ENCODE measurements at regions not wholly inside any gene's neighbourhood (a gene's known extent, or its start where the extent isn't known, plus 50 kb on each side); places are given as distances from the start of the nearest gene placed in this dataset.

DNA sequence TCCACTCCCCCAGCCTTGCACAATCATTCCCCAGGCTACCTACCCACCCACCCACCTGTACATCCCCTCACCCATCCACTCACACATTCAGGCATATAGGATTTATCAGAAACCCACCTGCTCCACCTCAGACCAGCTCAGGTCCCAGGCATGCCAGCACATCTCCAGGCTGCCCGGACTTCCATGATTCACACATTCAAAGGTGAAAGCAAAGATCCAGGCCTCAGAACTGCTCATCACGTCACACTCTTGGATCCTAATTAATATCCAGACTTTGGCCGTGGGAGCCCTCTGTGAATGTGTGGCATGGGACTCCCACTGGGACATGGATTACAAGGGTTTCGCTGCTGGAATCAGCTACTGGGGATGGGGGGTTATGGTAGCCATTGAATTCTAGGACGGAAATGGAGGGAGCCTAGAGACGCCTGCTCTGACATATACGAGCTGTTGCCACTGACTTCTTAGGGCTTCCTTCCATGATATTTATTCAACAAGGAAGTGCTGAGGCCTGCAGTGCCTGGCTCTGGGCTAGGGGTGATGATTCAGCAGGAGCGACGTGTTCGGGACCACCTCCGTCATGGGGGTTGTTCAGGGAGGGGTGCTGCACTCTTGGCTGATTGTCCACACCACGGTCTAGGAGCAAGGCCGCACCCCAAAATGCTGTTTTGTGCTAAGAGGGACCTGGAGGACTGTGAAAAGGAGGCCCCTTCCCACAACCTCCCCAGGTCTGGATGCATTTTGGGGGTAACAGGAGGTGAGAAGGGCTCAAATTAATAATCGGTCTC, 56.9 kb upstream of the ADRA2C start:
- Histone ChIP-seq H3K36me3 (no peaks in the 10 kb centered on the region), H3K9me3 (no peaks in the 10 kb centered on the region), H3K27me3 (no peaks in the 10 kb centered on the region), H3K27ac (no peak overlapping the region), H3K4me3 (no peak overlapping the region), H3K4me1 (no peaks in the 10 kb centered on the region), H3K9ac (ENCODE audit: low read depth in 2 of 2, low read length in 2 of 2) (no peak overlapping the region)
- TF ChIP-seq, protein P1, sequence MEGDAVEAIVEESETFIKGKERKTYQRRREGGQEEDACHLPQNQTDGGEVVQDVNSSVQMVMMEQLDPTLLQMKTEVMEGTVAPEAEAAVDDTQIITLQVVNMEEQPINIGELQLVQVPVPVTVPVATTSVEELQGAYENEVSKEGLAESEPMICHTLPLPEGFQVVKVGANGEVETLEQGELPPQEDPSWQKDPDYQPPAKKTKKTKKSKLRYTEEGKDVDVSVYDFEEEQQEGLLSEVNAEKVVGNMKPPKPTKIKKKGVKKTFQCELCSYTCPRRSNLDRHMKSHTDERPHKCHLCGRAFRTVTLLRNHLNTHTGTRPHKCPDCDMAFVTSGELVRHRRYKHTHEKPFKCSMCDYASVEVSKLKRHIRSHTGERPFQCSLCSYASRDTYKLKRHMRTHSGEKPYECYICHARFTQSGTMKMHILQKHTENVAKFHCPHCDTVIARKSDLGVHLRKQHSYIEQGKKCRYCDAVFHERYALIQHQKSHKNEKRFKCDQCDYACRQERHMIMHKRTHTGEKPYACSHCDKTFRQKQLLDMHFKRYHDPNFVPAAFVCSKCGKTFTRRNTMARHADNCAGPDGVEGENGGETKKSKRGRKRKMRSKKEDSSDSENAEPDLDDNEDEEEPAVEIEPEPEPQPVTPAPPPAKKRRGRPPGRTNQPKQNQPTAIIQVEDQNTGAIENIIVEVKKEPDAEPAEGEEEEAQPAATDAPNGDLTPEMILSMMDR (IDR thresholded peaks at IDR 0.05): no peak
- intact Hi-C loops (cut with DNase I): no loop called here
- DNase-seq: no peak

DNA sequence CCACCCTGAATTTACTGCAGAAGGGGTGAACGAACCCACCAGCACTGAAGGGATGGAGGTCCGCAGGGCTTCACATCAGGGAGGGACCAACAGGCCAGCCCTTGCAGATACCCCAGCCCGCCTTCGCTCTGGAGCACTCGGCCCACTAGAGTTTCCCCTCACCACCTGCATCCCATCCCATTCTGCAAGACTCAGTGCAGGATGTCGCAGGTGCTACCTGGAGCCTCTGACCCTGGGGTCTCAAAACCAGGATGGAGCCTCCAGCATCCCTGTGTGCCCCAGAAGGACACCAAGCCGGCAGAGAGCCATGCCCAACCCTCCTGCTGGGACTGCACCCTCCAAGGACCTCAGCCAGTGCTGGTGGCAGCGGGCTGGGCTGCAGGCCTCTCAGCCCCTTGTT, 57.6 kb upstream of the ADRA2C start:
- no peaks in the 10 kb centered on the region for H3K36me3 ChIP-seq
- intact Hi-C loops (cut with DNase I): no loop called here
- H3K9ac ChIP-seq (ENCODE audit: low read depth in 2 of 2, low read length in 2 of 2): no peak overlapping the region
- no peak overlapping the region for H3K4me3 ChIP-seq
- TF ChIP-seq, protein P1 (IDR thresholded peaks at IDR 0.05): no peak
- H3K27ac ChIP-seq: no peak overlapping the region
- peaks cover 3% of the 10 kb centered on the region for H3K27me3 ChIP-seq
- H3K4me1 ChIP-seq: no peaks in the 10 kb centered on the region
- no peak for DNase-seq
- no peaks in the 10 kb centered on the region for H3K9me3 ChIP-seq

GRCh38 chr4:3708103-3708510, 58.1 kb upstream of the ADRA2C start:
- Histone ChIP-seq H3K9ac (ENCODE audit: low read depth in 2 of 2, low read length in 2 of 2) (no peak overlapping the region), H3K4me3 (no peak overlapping the region), H3K9me3 (no peaks in the 10 kb centered on the region), H3K27me3 (peaks cover 3% of the 10 kb centered on the region), H3K27ac (no peak overlapping the region), H3K36me3 (no peaks in the 10 kb centered on the region), H3K4me1 (no peaks in the 10 kb centered on the region)
- intact Hi-C loops (cut with DNase I): no loop called here
- TF ChIP-seq, protein P1 (IDR thresholded peaks at IDR 0.05): no peak
- no peak for DNase-seq

GRCh38 chr4:3707423-3708102, 58.6 kb upstream of the ADRA2C start:
- intact Hi-C loops (cut with DNase I): no loop called here
- Histone ChIP-seq H3K4me1 (no peaks in the 10 kb centered on the region), H3K27me3 (peaks cover 3% of the 10 kb centered on the region), H3K27ac (no peak overlapping the region), H3K36me3 (no peaks in the 10 kb centered on the region), H3K4me3 (no peak overlapping the region), H3K9me3 (no peaks in the 10 kb centered on the region), H3K9ac (ENCODE audit: low read depth in 2 of 2, low read length in 2 of 2) (no peak overlapping the region)
- no peak for DNase-seq
- TF ChIP-seq, protein P1 (IDR thresholded peaks at IDR 0.05): no peak

- H3K27ac ChIP-seq: no peak overlapping the region
- no peak for DNase-seq
- no peak overlapping the region for H3K9ac ChIP-seq (ENCODE audit: low read depth in 2 of 2, low read length in 2 of 2)
- no peaks in the 10 kb centered on the region for H3K4me1 ChIP-seq
- H3K36me3 ChIP-seq: no peaks in the 10 kb centered on the region
- TF ChIP-seq, protein P1 (IDR thresholded peaks at IDR 0.05): no peak
- intact Hi-C loops (cut with DNase I): no loop called here
- H3K9me3 ChIP-seq: no peaks in the 10 kb centered on the region
- H3K27me3 ChIP-seq: peaks cover 4% of the 10 kb centered on the region
- H3K4me3 ChIP-seq: no peak overlapping the region
Measured at GRCh38 chr4:3706565-3707422, 59.4 kb upstream of the ADRA2C start.

All from colonic mucosa (tissue), 4 donors.